SK-N-DZ (cell line): ENCODE measurements at regions not wholly inside any gene's neighbourhood (a gene's known extent, or its start where the extent isn't known, plus 50 kb on each side); places are given as distances from the start of the nearest gene placed in this dataset.

Source experiments
- DNase-seq: peaks from one replicate; pipeline ENCODE4 v3.0.0-alpha.2; 2015; ENCODE audit warnings: low spot score

DNA sequence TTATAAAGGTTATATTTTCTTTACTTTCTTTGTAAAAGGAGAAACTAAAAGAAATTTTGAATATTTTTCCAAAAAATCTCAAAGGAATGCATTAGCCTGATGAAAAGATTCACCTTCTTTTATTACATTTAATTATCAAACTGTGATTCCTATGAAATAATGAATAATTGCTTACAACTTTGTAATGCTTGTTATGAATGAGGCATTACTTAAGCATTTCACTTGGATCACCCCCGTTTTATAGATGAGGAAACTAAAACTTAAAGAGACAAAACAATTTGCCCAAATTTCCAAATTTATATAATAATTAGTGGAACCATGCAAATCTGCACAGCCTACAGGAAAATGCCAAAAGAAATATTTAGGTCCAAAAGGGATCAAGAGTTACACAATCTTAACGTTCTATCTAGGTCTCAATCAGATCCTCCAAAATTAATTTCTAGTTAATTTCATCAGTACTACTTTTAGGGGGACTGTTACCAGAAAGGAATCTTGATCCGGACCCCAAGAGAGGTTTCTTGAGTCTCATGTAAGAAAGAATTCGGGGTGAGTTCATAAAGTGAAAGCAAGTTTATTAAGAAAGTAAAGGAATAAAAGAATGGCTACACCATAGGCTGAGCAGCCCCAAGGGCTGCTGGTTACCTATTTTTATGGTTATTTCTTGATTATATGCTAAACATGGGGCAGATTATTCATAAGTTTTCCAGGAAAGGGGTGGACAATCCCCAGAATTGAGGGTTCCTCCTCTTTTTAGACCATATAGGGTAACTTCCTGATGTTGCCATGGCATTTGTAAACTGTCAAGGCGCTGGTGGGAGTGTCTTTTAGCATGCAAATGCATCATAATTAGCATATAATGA lies 288.0 kb downstream of the ADGB start:
- no peak for DNase-seq

GRCh38 chr6:146887447-146888077 lies 288.8 kb downstream of the ADGB start:
- DNase-seq = no peak

DNA sequence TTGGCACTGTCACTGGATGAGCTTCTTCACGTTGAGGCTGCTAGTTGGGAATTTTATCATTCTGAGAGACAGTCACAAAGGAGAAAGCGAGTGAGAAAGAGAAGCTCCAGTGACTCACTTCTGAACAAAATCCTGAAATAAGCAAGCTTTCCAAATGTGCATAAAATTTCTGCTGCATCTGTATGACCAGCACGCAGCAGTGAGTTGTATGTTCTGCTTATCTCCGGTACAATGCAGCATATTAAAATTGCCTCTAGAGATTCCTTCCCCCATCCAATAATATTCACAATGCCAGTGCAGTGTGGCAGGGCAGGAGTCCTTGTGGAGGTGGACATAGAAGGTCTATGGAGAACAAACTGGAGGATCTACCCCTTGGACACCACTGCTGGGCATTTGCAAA lies 290.5 kb downstream of the ADGB start:
- no peak for DNase-seq

DNA sequence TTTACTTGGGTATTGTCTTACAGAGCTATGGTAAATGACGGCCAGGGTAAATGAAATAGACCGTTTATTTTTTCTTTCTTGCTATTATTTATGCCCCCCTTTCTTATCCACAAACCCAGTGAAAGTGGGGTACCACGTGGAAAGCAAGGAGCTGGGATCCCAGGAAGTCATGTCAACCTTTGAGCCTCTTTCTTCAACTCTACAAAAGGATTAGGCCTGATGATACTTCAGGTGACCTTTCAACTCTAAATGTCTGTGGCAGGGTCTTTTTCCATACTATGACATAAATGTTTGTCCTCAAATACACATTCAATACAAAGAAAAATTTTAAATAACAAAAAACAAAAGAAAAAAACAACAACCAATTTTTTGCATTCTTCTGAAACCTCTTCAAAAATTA lies 291.4 kb downstream of the ADGB start:
- DNase-seq = no peak

DNA sequence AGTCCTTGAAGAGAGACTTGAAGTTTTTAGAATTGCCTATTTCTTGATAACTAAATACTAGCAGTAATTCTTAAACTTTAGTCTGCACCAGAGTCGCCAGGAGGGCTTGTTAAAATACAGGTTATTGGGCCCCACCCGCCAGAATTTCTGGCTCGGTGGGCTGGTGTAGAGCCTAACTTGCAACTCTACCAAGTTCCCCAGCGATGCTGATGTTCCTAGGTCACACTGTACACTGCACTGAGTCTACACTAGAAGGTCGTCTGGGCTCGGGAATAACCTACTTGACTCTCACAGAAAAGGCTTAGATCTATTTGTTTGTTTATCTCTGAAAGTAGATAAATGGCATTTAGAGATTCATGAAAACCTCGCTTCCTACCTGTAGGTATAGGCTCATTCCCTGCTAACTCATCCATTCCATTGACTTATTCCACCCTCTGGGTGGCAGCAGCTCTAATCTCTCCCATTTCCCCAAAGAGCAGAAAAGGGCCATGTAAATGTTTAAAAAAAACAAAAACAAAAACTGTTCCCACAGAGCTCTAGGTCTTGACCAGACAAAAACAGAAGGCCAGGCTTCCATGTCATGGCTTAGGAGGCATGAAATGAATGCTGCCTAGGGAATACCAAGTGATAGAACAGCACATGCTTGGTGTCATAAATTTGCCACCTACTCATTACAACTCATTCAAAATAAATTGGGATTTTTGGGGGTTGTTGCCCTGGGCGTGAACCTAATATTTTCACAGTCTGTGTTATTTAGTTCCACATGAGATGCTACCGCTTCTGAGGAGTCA lies 292.1 kb downstream of the ADGB start:
- DNase-seq = no peak

DNA sequence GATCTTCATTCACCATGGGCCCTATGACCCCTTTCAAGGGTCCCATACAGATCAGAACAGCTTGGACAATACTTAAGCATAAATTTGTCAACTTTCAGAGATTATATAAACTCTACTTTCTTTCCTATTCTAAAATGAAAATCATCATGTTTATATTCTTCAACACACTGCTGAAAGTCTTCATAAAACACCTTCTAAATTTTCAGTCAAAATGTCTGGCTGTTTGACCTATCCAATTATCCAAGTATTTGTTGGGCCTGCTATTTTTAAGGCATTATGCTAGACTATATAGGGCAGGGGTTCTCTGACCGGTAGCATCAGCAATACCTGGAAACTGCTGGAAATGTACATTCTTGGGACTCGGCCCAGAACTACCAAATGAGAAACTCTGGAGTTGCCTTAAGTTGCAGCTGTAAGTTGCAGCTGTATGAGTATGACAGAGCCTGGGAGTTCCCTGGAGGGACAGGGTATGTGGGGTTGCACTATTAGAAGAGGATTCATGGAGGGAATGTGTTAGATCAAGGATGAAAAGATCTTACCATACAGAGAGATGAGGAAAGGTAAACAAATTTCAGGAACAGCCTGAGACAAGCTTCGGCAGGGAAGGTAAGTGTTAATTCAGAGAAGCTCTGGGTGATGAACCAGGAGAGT lies 293.0 kb downstream of the ADGB start:
- no peak for DNase-seq

DNA sequence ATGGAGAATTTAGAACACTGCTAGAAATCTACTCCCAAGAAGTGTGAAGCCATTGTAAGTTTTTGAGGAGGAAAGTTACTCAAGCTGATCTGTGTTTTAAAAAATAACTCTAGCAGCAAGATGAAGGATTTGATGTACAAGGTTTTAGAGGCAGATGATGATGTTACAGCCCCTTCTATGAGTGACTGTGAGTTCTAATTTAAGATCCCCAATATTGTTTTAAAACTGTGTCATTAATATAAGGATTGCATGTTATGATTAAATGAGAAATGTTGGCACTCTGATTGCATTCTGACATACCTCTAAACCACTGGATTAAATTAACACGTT lies 293.5 kb downstream of the ADGB start:
- DNase-seq = no peak

GRCh38 chr6:146892613-146893401 lies 294.0 kb downstream of the ADGB start:
- no peak for DNase-seq

- DNase-seq = no peak
Observed at GRCh38 chr6:146893690-146894089, 294.9 kb downstream of the ADGB start.

DNA sequence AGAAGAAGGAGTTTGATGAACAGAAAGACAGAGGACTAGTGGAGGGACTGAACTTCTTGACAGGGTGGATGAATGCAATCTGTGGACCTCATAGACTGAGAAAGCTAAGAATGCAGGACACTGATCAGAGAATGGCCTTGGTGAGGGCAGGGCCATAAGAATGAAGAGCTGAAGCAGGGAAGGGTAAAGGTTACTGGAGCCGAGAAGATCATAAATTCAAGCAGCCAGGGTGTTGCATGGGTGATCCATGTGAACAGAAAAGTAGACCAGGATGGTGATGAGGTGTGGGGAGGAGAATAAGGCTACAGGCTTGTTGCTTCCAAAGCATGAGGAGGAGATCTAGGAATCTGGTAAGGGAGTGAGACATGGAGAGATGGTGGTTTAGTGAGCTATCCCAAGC lies 295.9 kb downstream of the ADGB start:
- DNase-seq = no peak

DNA sequence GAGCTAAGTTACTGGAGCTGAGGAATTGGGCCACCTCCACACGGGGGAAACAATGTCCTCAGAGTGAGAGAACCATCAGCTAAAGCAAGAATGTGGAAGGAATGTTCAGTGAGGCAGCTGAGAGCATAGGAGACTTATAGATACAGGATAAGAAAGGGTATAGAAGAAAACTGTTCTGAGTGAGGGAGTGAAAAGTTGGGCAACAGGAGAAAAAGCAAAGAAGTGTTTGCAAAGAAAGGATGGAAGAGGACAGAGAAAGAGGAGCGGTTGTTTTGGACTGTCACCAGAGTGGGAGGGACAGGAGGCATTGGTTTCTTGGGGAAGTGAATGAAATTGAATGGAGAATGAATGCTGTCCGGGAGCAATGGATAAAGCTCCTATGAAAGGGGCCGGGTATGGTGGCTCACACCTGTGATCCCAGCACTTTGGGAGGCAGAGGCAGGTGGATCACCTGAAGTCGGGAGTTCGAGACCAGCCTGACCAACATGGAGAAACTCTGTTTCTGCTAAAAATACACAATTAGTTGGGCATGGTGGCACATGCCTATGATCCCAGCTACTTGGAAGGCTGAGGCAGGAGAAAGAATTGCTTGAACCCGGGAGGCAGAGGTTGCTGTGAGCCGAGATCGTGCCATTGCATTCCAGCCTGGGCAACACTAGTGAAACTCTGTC lies 296.5 kb downstream of the ADGB start:
- no peak for DNase-seq

GRCh38 chr6:146895772-146896061 lies 296.9 kb downstream of the ADGB start:
- no peak for DNase-seq

DNA sequence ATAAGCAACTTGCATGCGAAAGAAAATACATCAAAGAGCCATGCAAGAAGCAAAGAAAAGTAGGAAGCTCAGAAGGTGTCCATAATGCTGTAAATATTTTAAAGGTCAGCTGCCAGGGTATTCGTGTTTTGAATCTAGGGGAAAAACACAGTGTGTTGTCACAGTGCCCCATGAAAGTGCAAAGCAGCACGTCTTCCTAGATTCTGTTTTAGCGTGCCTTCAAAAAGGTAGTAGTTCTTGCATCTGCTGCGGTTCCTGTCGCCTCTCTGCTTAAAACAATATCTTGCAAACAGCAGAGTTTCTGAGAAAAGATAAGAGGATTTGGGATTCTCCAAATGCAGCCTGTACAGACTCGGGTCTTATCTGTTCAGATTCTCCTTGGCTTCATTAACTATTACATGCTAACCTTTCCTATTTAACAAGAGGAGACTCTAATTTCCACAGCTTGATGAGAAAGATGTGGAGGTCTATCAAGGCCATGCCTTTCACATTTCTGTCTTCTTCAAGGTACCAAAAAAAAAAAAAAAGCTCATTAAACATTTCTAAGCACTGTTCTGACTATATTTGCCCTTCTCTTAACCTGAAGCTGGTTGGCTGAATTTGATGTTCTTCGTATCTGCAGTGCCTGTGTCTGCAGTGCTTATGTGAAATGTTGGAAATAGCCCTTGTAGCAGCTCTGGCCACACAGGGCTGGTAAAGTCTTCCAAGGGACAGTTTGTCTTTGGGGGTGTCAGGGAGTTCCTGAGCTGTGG lies 297.5 kb downstream of the ADGB start:
- no peak for DNase-seq

GRCh38 chr6:146896960-146897701 lies 298.4 kb downstream of the ADGB start:
- DNase-seq = no peak

GRCh38 chr6:146898069-146898887 lies 299.5 kb downstream of the ADGB start:
- DNase-seq = no peak

DNA sequence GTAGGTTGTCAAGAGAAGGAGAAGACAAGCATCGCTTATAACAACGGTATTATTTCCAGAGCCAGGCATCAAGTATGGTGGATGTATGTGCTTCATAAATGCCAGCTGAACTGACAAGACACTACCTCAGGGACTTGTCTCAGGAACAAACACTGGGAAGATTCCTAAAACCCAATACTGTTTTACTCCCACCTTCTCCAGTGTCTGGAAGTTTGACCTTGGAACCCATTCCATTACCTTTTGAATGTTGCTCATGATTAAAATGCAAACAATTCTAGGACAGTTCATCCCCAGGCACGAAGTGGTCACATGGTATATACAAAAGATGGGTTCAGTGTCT lies 300.1 kb downstream of the ADGB start:
- no peak for DNase-seq

DNA sequence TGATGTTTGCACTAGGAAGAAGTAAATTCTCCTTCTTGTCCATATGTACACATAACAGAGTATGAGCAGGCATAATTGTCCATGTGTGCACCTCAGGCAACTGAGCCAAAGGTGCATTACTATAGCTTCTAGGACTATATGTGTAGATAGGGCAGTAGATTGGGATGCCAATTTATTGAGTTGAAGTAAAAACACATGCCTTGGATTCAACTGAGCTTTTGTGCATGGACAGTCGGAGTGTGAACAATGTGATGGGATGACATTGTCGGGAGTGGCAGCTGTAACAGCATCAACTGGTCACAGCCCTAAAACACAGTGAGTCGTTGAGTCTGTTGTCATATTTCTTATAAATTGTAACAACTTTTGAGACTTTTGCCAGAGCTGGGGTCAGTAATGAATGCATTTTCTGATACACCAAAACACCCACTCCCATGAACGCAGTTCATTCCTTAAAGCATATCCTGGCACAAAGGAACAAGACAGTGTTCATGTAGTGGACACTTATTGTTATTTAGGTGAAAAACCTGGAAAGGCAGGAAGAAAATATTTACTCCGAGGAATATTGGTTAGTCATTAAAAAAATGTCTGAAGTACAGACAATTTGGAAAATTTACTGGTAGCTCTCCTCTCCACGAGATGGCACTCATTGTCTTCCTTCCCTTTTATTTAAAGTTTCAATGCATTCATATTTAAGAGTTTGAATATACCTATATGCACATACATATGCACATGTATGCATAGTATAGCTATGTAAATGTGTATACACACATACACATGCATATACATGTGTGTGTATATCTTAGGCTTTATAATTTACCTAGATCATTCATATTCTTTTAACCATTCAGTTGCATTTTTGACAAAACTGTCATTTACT lies 302.0 kb upstream of the STXBP5 start:
- no peak for DNase-seq

DNA sequence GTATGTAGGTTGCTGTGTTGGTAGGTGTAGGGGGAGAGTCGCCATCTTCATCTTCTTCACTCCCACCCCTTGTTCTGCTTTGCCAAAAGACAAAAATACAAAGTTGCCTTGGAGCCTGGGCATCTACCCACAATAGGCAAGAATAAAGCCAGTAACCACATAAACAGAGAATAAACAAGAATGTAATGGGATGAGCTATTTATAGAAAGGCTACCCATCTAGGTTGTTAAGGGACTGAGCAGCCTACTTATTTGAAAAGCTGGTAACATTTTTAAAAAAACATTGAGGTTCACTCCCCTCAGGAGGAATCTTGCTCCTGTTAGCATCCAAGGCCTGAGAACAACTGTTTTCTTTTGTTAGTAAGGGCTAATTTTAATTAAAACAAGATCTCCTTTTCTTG lies 301.4 kb upstream of the STXBP5 start:
- DNase-seq = no peak
